H9 (cell line): ENCODE measurements at regions not wholly inside any gene's neighbourhood (a gene's known extent, or its start where the extent isn't known, plus 50 kb on each side); places are given as distances from the start of the nearest gene placed in this dataset.

Experiments
- DNase-seq: peaks from one replicate; pipeline ENCODE4 v3.0.0-alpha.2; 2017
- H2AFZ ChIP-seq: one replicate; pipeline ENCODE4 v1.6.1; 2013; ENCODE audit warnings: mild to moderate bottlenecking, low read length, control low read depth, moderate library complexity
- H2AK5ac ChIP-seq: 2 replicates; pipeline ENCODE4 v1.6.1; 2013; ENCODE audit warnings: low read length, control low read depth, mixed read lengths; ENCODE audit not compliant: insufficient read length
- H2BK120ac ChIP-seq: one replicate; pipeline ENCODE4 v1.6.1; 2013; ENCODE audit warnings: low read depth, mild to moderate bottlenecking, low read length, control low read depth, inconsistent platforms; ENCODE audit not compliant: poor library complexity, severe bottlenecking
- H2BK12ac ChIP-seq: 2 replicates; pipeline ENCODE4 v1.6.1; 2013; ENCODE audit warnings: low read length, control low read depth, mixed read lengths, low read depth; ENCODE audit not compliant: insufficient read length
- H2BK15ac ChIP-seq: 2 replicates; pipeline ENCODE4 v1.6.1; 2013; ENCODE audit warnings: low read depth, low read length, control low read depth
- H2BK20ac ChIP-seq: one replicate; pipeline ENCODE4 v1.6.1; 2013; ENCODE audit warnings: low read depth, mild to moderate bottlenecking, low read length, control low read depth, inconsistent platforms; ENCODE audit not compliant: poor library complexity, severe bottlenecking
- H2BK5ac ChIP-seq: 2 replicates; pipeline ENCODE4 v1.6.1; 2013; ENCODE audit warnings: low read length, control low read depth, mixed read lengths; ENCODE audit not compliant: insufficient read length
- H3K14ac ChIP-seq: 2 replicates; pipeline ENCODE4 v1.6.1; 2013; ENCODE audit warnings: low read length, control low read depth; ENCODE audit not compliant: insufficient read depth
- H3K18ac ChIP-seq: 2 replicates; pipeline ENCODE4 v1.6.1; 2013; ENCODE audit warnings: low read depth, mild to moderate bottlenecking, mixed read lengths, low read length, control low read depth; ENCODE audit not compliant: insufficient read length
- H3K23ac ChIP-seq: 2 replicates; pipeline ENCODE4 v1.6.1; 2013; ENCODE audit warnings: low read length, control low read depth, mixed read lengths, low read depth; ENCODE audit not compliant: insufficient read length
- H3K23me2 ChIP-seq: 2 replicates; pipeline ENCODE4 v1.6.1; 2013; ENCODE audit warnings: low read depth, mild to moderate bottlenecking, mixed read lengths, low read length, control low read depth; ENCODE audit not compliant: insufficient read length, poor library complexity, severe bottlenecking
- H3K27ac ChIP-seq: 2 replicates; pipeline ENCODE4 v1.5.1; 2013; ENCODE audit warnings: low read length, control low read depth, mixed read lengths, low read depth; ENCODE audit not compliant: insufficient read length
- H3K27me3 ChIP-seq: 2 replicates; pipeline ENCODE4 v1.6.1; 2013; ENCODE audit warnings: low read length, control low read depth, inconsistent platforms; ENCODE audit not compliant: insufficient read depth
- H3K4ac ChIP-seq: 2 replicates; pipeline ENCODE4 v1.6.1; 2013; ENCODE audit warnings: low read depth, mild to moderate bottlenecking, control low read depth, inconsistent platforms, low read length, moderate library complexity
- H3K4me1 ChIP-seq: 2 replicates; pipeline ENCODE4 v1.6.1; 2013; ENCODE audit warnings: low read length, control low read depth, inconsistent platforms; ENCODE audit not compliant: insufficient read depth
- H3K4me2 ChIP-seq: 2 replicates; pipeline ENCODE4 v1.6.1; 2013; ENCODE audit warnings: low read length, control low read depth, mixed read lengths; ENCODE audit not compliant: insufficient read length, insufficient read depth
- H3K56ac ChIP-seq: 2 replicates; pipeline ENCODE4 v1.6.1; 2013; ENCODE audit warnings: low read depth, mild to moderate bottlenecking, mixed read lengths, low read length, control low read depth; ENCODE audit not compliant: insufficient read length
- H3K79me1 ChIP-seq: 2 replicates; pipeline ENCODE4 v1.6.1; 2013; ENCODE audit warnings: low read depth, mild to moderate bottlenecking, moderate library complexity, low read length, control low read depth, inconsistent platforms; ENCODE audit not compliant: insufficient read depth, poor library complexity, severe bottlenecking
- H3K79me2 ChIP-seq: 2 replicates; pipeline ENCODE4 v1.6.1; 2013; ENCODE audit warnings: low read length, control low read depth, inconsistent platforms; ENCODE audit not compliant: insufficient read depth
- H3K9ac ChIP-seq: 2 replicates; pipeline ENCODE4 v1.6.1; 2013; ENCODE audit warnings: low read length, control low read depth, mixed read lengths; ENCODE audit not compliant: insufficient read length; ENCODE audit errors: extremely low read depth
- H3K9me3 ChIP-seq: one replicate; pipeline ENCODE4 v1.6.1; 2013; ENCODE audit warnings: low read depth, low read length, inconsistent platforms; ENCODE audit not compliant: control insufficient read depth
- H3T11ph ChIP-seq: one replicate; pipeline ENCODE4 v1.6.1; 2013; ENCODE audit warnings: mild to moderate bottlenecking, low read length, control low read depth, inconsistent platforms
- H4K20me1 ChIP-seq: one replicate; pipeline ENCODE4 v1.6.1; 2013; ENCODE audit not compliant: control insufficient read depth, insufficient read length, insufficient read depth
- H4K5ac ChIP-seq: 2 replicates; pipeline ENCODE4 v1.6.1; 2013; ENCODE audit warnings: low read depth, mild to moderate bottlenecking, mixed read lengths, low read length, control low read depth; ENCODE audit not compliant: insufficient read length
- H4K8ac ChIP-seq: replicated peaks from 2 replicates; pipeline ENCODE4 v1.6.1; 2013; ENCODE audit warnings: low read length, control low read depth, mixed read lengths, low read depth; ENCODE audit not compliant: insufficient read length
- H4K91ac ChIP-seq: 2 replicates; pipeline ENCODE4 v1.6.1; 2013; ENCODE audit warnings: low read depth, mild to moderate bottlenecking, moderate library complexity, mixed read lengths, low read length, control low read depth; ENCODE audit not compliant: insufficient read length
- H3K27ac Mint-ChIP-seq, 3 experiments: 2 replicates in 2 of 3; 3 replicates in 1 of 3; pipeline ENCODE4 v1.8.0; 2020 to 2021; ENCODE audit warnings: mixed read lengths in 3 of 3, mild to moderate bottlenecking in 1 of 3, moderate library complexity in 1 of 3
- H3K27me3 Mint-ChIP-seq: 2 replicates; pipeline ENCODE4 v1.8.0; 2021; ENCODE audit warnings: low read depth, mild to moderate bottlenecking, moderate library complexity, mixed read lengths
- H3K36me3 Mint-ChIP-seq, 3 experiments: 2 replicates in 2 of 3; 3 replicates in 1 of 3; pipeline ENCODE4 v1.8.0; 2020 to 2021; ENCODE audit warnings: low read depth in 3 of 3, mixed read lengths in 3 of 3; ENCODE audit not compliant: insufficient read depth in 1 of 3
- H3K4me1 Mint-ChIP-seq, 2 experiments: 2 replicates each; pipeline ENCODE4 v1.8.0; 2020; ENCODE audit warnings: mixed read lengths in 2 of 2
- H3K4me3 Mint-ChIP-seq, 2 experiments: 2 replicates in 1 of 2; 3 replicates in 1 of 2; pipeline ENCODE4 v1.8.0; 2020 to 2021; ENCODE audit warnings: mild to moderate bottlenecking in 2 of 2, mixed read lengths in 2 of 2, moderate library complexity in 1 of 2
- H3K9me3 Mint-ChIP-seq, 2 experiments: 2 replicates in 1 of 2; 3 replicates in 1 of 2; pipeline ENCODE4 v1.8.0; 2020; ENCODE audit warnings: mild to moderate bottlenecking in 2 of 2, mixed read lengths in 2 of 2, moderate library complexity in 1 of 2
- CTCF ChIP-seq: fragments of 200-600 bp; sonication (generic); conservative IDR thresholded peaks from 3 replicates; pipeline ENCODE4 v1.8.0; 2021; ENCODE audit warnings: antibody characterized with exemption, mild to moderate bottlenecking

- Histone ChIP-seq H2BK12ac (no peak overlapping the region), H4K91ac (no peak overlapping the region), H4K8ac (no peak overlapping the region), H3K23ac (no peak overlapping the region), H3K27ac (no peak overlapping the region), H2BK15ac (no peak overlapping the region), H3K79me1 (no peaks in the 10 kb centered on the region), H4K5ac (no peak overlapping the region), H3K14ac (no peak overlapping the region), H3K4me1 (no peaks in the 10 kb centered on the region), H2AFZ (no peak overlapping the region), H3K9me3 (no peaks in the 10 kb centered on the region), H3K9ac (no peak overlapping the region), H2BK5ac (no peak overlapping the region), H2AK5ac (no peak overlapping the region), H3K18ac (no peak overlapping the region), H4K20me1 (no peaks in the 10 kb centered on the region), H3T11ph (no peak overlapping the region), H3K23me2 (no peaks in the 10 kb centered on the region), H3K4me2 (no peak overlapping the region), H3K4ac (no peak overlapping the region), H3K27me3 (no peaks in the 10 kb centered on the region), H3K79me2 (no peaks in the 10 kb centered on the region), H2BK120ac (no peak overlapping the region), H3K56ac (no peak overlapping the region), H2BK20ac (no peak overlapping the region)
- TF ChIP-seq CTCF: no peak
- Mint-ChIP-seq H3K27ac (no peak overlapping the region), H3K27me3 (no peaks in the 10 kb centered on the region), H3K36me3 (no peaks in the 10 kb centered on the region; a peak in 1 of 7 replicates), H3K4me3 (no peak overlapping the region), H3K4me1 (no peaks in the 10 kb centered on the region), H3K9me3 (no peaks in the 10 kb centered on the region; a peak in 1 of 5 replicates)
- DNase-seq: no peak
These were observed 1099.6 kb upstream of the GJE1 start for GRCh38 chr6:141033101-141033500.
